ENCODE measurements at regions not wholly inside any gene's neighbourhood (a gene's known extent, or its start where the extent isn't known, plus 50 kb on each side); places are given as distances from the start of the nearest gene placed in this dataset.

- TF ChIP-seq REST (IDR thresholded peaks at IDR 0.05; ENCODE audit: insufficient read depth in 1 of 2, low read depth in 2 of 2, low read length in 2 of 2) (no peak), SIN3A (IDR thresholded peaks at IDR 0.05; ENCODE audit: borderline replicate concordance, insufficient read depth, low read length) (no peak), TAF1 (IDR thresholded peaks at IDR 0.05; ENCODE audit: borderline replicate concordance, insufficient read depth, low read length) (no peak), FOXP2 (optimal IDR thresholded peaks at IDR 0.05; ENCODE audit: borderline replicate concordance, extremely low read depth, extremely low read length, insufficient read depth) (no peak), POLR2AphosphoS5 (IDR thresholded peaks at IDR 0.05; ENCODE audit: low read depth, low read length) (no peak)
These were observed 155.0 kb upstream of the NCAM1 start for GRCh38 chr11:112806256-112806655.

GRCh38 chr11:112806876-112807275 lies 154.3 kb upstream of the NCAM1 start:
- TF ChIP-seq FOXP2 (optimal IDR thresholded peaks at IDR 0.05; ENCODE audit: borderline replicate concordance, extremely low read depth, extremely low read length, insufficient read depth): no peak
- no peak for TF ChIP-seq SIN3A (IDR thresholded peaks at IDR 0.05; ENCODE audit: borderline replicate concordance, insufficient read depth, low read length)
- TF ChIP-seq REST (IDR thresholded peaks at IDR 0.05; ENCODE audit: insufficient read depth in 1 of 2, low read depth in 2 of 2, low read length in 2 of 2): no peak
- no peak for TF ChIP-seq POLR2AphosphoS5 (IDR thresholded peaks at IDR 0.05; ENCODE audit: low read depth, low read length)
- TF ChIP-seq TAF1 (IDR thresholded peaks at IDR 0.05; ENCODE audit: borderline replicate concordance, insufficient read depth, low read length): no peak

- TF ChIP-seq POLR2AphosphoS5 (IDR thresholded peaks at IDR 0.05; ENCODE audit: low read depth, low read length) (no peak), TAF1 (IDR thresholded peaks at IDR 0.05; ENCODE audit: borderline replicate concordance, insufficient read depth, low read length) (no peak), REST (IDR thresholded peaks at IDR 0.05; ENCODE audit: insufficient read depth in 1 of 2, low read depth in 2 of 2, low read length in 2 of 2) (no peak), FOXP2 (optimal IDR thresholded peaks at IDR 0.05; ENCODE audit: borderline replicate concordance, extremely low read depth, extremely low read length, insufficient read depth) (no peak), SIN3A (IDR thresholded peaks at IDR 0.05; ENCODE audit: borderline replicate concordance, insufficient read depth, low read length) (no peak)
These were observed 151.8 kb upstream of the NCAM1 start for GRCh38 chr11:112809429-112809828.

GRCh38 chr11:112810951-112811350 lies 150.3 kb upstream of the NCAM1 start:
- TF ChIP-seq SIN3A (IDR thresholded peaks at IDR 0.05; ENCODE audit: borderline replicate concordance, insufficient read depth, low read length) (no peak), POLR2AphosphoS5 (IDR thresholded peaks at IDR 0.05; ENCODE audit: low read depth, low read length) (no peak), REST (IDR thresholded peaks at IDR 0.05; ENCODE audit: insufficient read depth in 1 of 2, low read depth in 2 of 2, low read length in 2 of 2) (no peak), FOXP2 (optimal IDR thresholded peaks at IDR 0.05; ENCODE audit: borderline replicate concordance, extremely low read depth, extremely low read length, insufficient read depth) (no peak), TAF1 (IDR thresholded peaks at IDR 0.05; ENCODE audit: borderline replicate concordance, insufficient read depth, low read length) (no peak)

- TF ChIP-seq POLR2AphosphoS5 (IDR thresholded peaks at IDR 0.05; ENCODE audit: low read depth, low read length) (no peak), REST (IDR thresholded peaks at IDR 0.05; ENCODE audit: insufficient read depth in 1 of 2, low read depth in 2 of 2, low read length in 2 of 2) (no peak), SIN3A (IDR thresholded peaks at IDR 0.05; ENCODE audit: borderline replicate concordance, insufficient read depth, low read length) (no peak), TAF1 (IDR thresholded peaks at IDR 0.05; ENCODE audit: borderline replicate concordance, insufficient read depth, low read length) (no peak), FOXP2 (optimal IDR thresholded peaks at IDR 0.05; ENCODE audit: borderline replicate concordance, extremely low read depth, extremely low read length, insufficient read depth) (no peak)
These were observed 149.4 kb upstream of the NCAM1 start for GRCh38 chr11:112811783-112812182.
